GM23248 (cell line): ENCODE measurements at regions not wholly inside any gene's neighbourhood (a gene's known extent, or its start where the extent isn't known, plus 50 kb on each side); places are given as distances from the start of the nearest gene placed in this dataset.

Source experiments
- DNase-seq: peaks from one replicate; pipeline ENCODE4 v3.0.0-alpha.2; 2015
- H2AFZ ChIP-seq: fragments of 200-600 bp; sonication (generic); 2 replicates; pipeline ENCODE4 v1.6.1; 2016; ENCODE audit warnings: antibody characterized with exemption
- H3F3A ChIP-seq: fragments of 200-600 bp; sonication (generic); 2 replicates; pipeline ENCODE4 v1.6.1; 2016; ENCODE audit warnings: mild to moderate bottlenecking, antibody characterized with exemption, mixed run types; ENCODE audit not compliant: insufficient read depth
- H3K27ac ChIP-seq: fragments of 200-600 bp; sonication (generic); 2 replicates; pipeline ENCODE4 v1.5.1; 2016; ENCODE audit warnings: mild to moderate bottlenecking
- H3K27me3 ChIP-seq: fragments of 200-600 bp; sonication (generic); replicated peaks from 2 replicates; pipeline ENCODE4 v1.6.1; 2016; ENCODE audit warnings: mild to moderate bottlenecking; ENCODE audit not compliant: insufficient read depth
- H3K36me3 ChIP-seq: fragments of 200-600 bp; sonication (generic); 2 replicates; pipeline ENCODE4 v1.6.1; 2016; ENCODE audit warnings: low read depth, mild to moderate bottlenecking
- H3K4me1 ChIP-seq: fragments of 200-600 bp; sonication (generic); 2 replicates; pipeline ENCODE4 v1.6.1; 2016; ENCODE audit warnings: mild to moderate bottlenecking; ENCODE audit not compliant: insufficient read depth
- H3K4me2 ChIP-seq: fragments of 200-600 bp; sonication (generic); one replicate; pipeline ENCODE4 v1.6.1; 2016; ENCODE audit warnings: mild to moderate bottlenecking; ENCODE audit not compliant: unreplicated experiment
- H3K4me3 ChIP-seq: fragments of 200-600 bp; sonication (generic); 2 replicates; pipeline ENCODE4 v1.5.1; 2016; ENCODE audit warnings: mild to moderate bottlenecking
- H3K79me2 ChIP-seq: fragments of 200-600 bp; sonication (generic); 2 replicates; pipeline ENCODE4 v1.6.1; 2016; ENCODE audit warnings: mild to moderate bottlenecking; ENCODE audit not compliant: insufficient read depth
- H3K9ac ChIP-seq: fragments of 200-600 bp; sonication (generic); 2 replicates; pipeline ENCODE4 v1.6.1; 2016; ENCODE audit warnings: mild to moderate bottlenecking
- H3K9me2 ChIP-seq: fragments of 200-600 bp; sonication (generic); 2 replicates; pipeline ENCODE4 v1.6.1; 2016; ENCODE audit warnings: mixed run types, mild to moderate bottlenecking, moderate library complexity; ENCODE audit not compliant: insufficient read depth
- H3K9me3 ChIP-seq: fragments of 200-600 bp; sonication (generic); one replicate; pipeline ENCODE4 v1.6.1; 2017; ENCODE audit warnings: low read depth
- H4K20me1 ChIP-seq: fragments of 200-600 bp; sonication (generic); 2 replicates; pipeline ENCODE4 v1.6.0; 2016; ENCODE audit not compliant: insufficient read depth
- EZH2 ChIP-seq: fragments of 200-600 bp; sonication (generic); IDR thresholded peaks from 2 replicates; pipeline ENCODE4 v1.6.1; 2018; ENCODE audit warnings: antibody characterized with exemption, mild to moderate bottlenecking; ENCODE audit not compliant: insufficient read depth, poor library complexity, severe bottlenecking
- EZH2phosphoT487 ChIP-seq: fragments of 200-600 bp; sonication (generic); IDR thresholded peaks from 2 replicates; pipeline ENCODE4 v1.6.1; 2018; ENCODE audit warnings: antibody characterized with exemption, moderate library complexity, mild to moderate bottlenecking, low read depth; ENCODE audit not compliant: insufficient read depth
- WGBS, 2 experiments: methylation state at CpG; one replicate each; pipeline ENCODE4 v1.1.6; 2015 to 2017; ENCODE audit warnings: low lambda C conversion rate in 2 of 2, low coverage in 1 of 2; ENCODE audit errors: missing lambda C conversion rate in 2 of 2; 5-methylcytosine and 5-hydroxymethylcytosine counted together
- in situ Hi-C: fragments of 300-500 bp; cut with MboI; formaldehyde crosslinking; loops from 2 replicates; pipeline ENCODE4 v1.15.0; 2020

DNA sequence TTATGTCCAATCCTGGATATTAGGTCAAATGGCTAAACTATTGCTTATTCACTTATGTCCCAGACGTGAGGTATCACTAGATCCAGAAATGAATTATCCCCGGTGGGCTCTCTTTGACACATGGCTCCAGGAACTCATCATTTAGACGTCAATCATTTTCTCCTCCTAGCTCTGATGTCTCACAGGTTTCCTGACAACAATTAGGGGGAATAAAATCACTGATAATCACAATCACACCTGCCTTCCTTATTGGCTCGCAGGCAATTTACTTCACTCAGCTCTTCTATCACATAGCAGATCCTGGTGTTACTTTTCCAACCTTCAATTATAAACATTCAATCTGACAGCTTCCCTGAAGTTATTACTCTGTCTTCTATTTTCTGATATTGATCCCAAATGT is 634.0 kb upstream of the TENM4 start:
- H3K27me3 ChIP-seq = no peaks in the 10 kb centered on the region
- no peak overlapping the region for H2AFZ ChIP-seq
- WGBS, 2 experiments = 16 to 17% methylated on average over 4 of the region's 4 CpGs

DNA sequence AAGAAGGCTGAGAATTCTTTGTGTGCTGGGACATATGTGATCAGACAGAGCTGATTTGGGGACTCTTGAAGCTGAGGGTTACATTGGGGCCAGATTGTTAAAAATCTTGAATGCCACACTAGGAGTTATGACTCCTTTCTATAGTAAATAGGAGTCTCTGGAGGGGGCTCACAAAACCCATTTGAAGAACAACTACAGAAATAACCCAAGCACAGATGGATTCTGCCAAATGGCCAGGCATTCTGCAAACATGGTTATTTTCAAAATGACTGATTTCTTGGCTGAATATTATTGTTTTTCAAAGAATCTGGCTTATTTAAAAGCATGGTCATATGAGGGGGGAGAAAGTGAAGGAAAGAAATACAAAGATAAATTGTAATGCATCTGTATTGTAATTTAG is 625.5 kb upstream of the TENM4 start:
- Histone ChIP-seq H3K4me3 (no peak overlapping the region), H3F3A (no peaks in the 10 kb centered on the region), H3K4me2 (no peak overlapping the region), H3K79me2 (no peaks in the 10 kb centered on the region), H3K27me3 (no peaks in the 10 kb centered on the region), H2AFZ (no peak overlapping the region), H3K9ac (no peak overlapping the region), H3K9me2 (no peaks in the 10 kb centered on the region), H3K36me3 (no peaks in the 10 kb centered on the region), H4K20me1 (no peaks in the 10 kb centered on the region), H3K27ac (no peak overlapping the region), H3K4me1 (no peaks in the 10 kb centered on the region), H3K9me3 (no peaks in the 10 kb centered on the region)
- no peak for DNase-seq
- in situ Hi-C loops = no loop called here
- no peak for TF ChIP-seq EZH2
- TF ChIP-seq EZH2phosphoT487 = no peak

More for the DNA sequence above, 634.0 kb upstream of the TENM4 start:
- no peaks in the 10 kb centered on the region for H4K20me1 ChIP-seq
- no peaks in the 10 kb centered on the region for H3K36me3 ChIP-seq
- no peak overlapping the region for H3K4me2 ChIP-seq
- H3K9ac ChIP-seq = no peak overlapping the region
- no peak overlapping the region for H3K27ac ChIP-seq
- DNase-seq = no peak
- in situ Hi-C loops = no loop called here
- H3K4me1 ChIP-seq = no peaks in the 10 kb centered on the region
- H3F3A ChIP-seq = no peaks in the 10 kb centered on the region
- H3K4me3 ChIP-seq = no peak overlapping the region
- TF ChIP-seq EZH2phosphoT487 (no peak), EZH2 (no peak)
- no peaks in the 10 kb centered on the region for H3K9me2 ChIP-seq
- H3K9me3 ChIP-seq = no peaks in the 10 kb centered on the region
- no peaks in the 10 kb centered on the region for H3K79me2 ChIP-seq

DNA sequence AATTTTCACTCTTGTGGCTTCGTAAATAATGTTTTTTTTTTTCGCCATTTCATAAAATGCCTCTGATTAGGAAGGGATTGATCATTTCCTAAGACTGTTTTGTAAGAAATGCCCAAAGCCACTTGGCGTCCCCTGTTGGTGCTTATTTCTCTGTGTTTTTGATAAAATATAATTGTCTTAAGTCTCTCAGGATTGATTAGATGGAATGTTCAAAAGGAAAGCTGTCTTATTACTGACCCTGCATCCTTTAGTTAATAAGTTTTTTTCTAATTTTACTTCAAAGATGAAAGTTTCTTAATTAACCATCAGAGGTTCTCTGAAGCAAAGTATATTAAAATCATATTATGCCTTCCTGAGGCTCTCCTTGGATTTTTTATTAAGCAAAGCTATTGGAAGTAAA is 624.3 kb upstream of the TENM4 start:
- whole genome bisulfite sequencing, 2 experiments = 31 to 38% methylated on average over 3 of the region's 3 CpGs
- Histone ChIP-seq H4K20me1 (no peaks in the 10 kb centered on the region), H3K79me2 (no peaks in the 10 kb centered on the region), H2AFZ (no peak overlapping the region), H3K27me3 (no peaks in the 10 kb centered on the region), H3K4me3 (no peak overlapping the region), H3K4me1 (no peaks in the 10 kb centered on the region), H3K36me3 (no peaks in the 10 kb centered on the region), H3K9me3 (no peaks in the 10 kb centered on the region), H3K9ac (no peak overlapping the region), H3K9me2 (no peaks in the 10 kb centered on the region), H3K4me2 (no peak overlapping the region), H3K27ac (no peak overlapping the region), H3F3A (no peaks in the 10 kb centered on the region)
- DNase-seq = no peak
- in situ Hi-C loops = no loop called here
- no peak for TF ChIP-seq EZH2phosphoT487
- no peak for TF ChIP-seq EZH2

GRCh38 chr11:80061056-80061455 is 620.2 kb upstream of the TENM4 start:
- Histone ChIP-seq H3K4me2 (no peak overlapping the region), H3K79me2 (no peaks in the 10 kb centered on the region), H3K4me1 (no peaks in the 10 kb centered on the region), H3F3A (no peaks in the 10 kb centered on the region), H3K4me3 (no peak overlapping the region), H4K20me1 (no peaks in the 10 kb centered on the region), H3K9ac (no peak overlapping the region), H3K27ac (no peak overlapping the region), H3K27me3 (no peaks in the 10 kb centered on the region), H2AFZ (no peak overlapping the region), H3K36me3 (no peaks in the 10 kb centered on the region), H3K9me3 (no peaks in the 10 kb centered on the region), H3K9me2 (no peaks in the 10 kb centered on the region)
- TF ChIP-seq EZH2 (no peak), EZH2phosphoT487 (no peak)
- in situ Hi-C loops = no loop called here
- DNase-seq = no peak
- 0 to 3% methylated on average over 3 of the region's 3 CpGs for WGBS, 2 experiments

- H3K9ac ChIP-seq = no peak overlapping the region
- H3K79me2 ChIP-seq = no peaks in the 10 kb centered on the region
- H3K27me3 ChIP-seq = no peaks in the 10 kb centered on the region
- no peak for DNase-seq
- in situ Hi-C loops = no loop called here
- H3K9me2 ChIP-seq = no peaks in the 10 kb centered on the region
- no peak overlapping the region for H3K27ac ChIP-seq
- WGBS, 2 experiments = 13 to 19% methylated on average over 3 of the region's 3 CpGs
- no peak overlapping the region for H3K4me2 ChIP-seq
- H3K36me3 ChIP-seq = no peaks in the 10 kb centered on the region
- no peaks in the 10 kb centered on the region for H3F3A ChIP-seq
- no peaks in the 10 kb centered on the region for H3K9me3 ChIP-seq
- no peak overlapping the region for H2AFZ ChIP-seq
- TF ChIP-seq EZH2 = no peak
- no peak for TF ChIP-seq EZH2phosphoT487
- no peaks in the 10 kb centered on the region for H4K20me1 ChIP-seq
- no peaks in the 10 kb centered on the region for H3K4me1 ChIP-seq
- H3K4me3 ChIP-seq = no peak overlapping the region
These were observed 613.8 kb upstream of the TENM4 start for GRCh38 chr11:80054582-80055165.
